Skeletal muscle tissue (tissue), 3 donors: ENCODE measurements at regions not wholly inside any gene's neighbourhood (a gene's known extent, or its start where the extent isn't known, plus 50 kb on each side); places are given as distances from the start of the nearest gene placed in this dataset.

ENCODE experiments used
- H3K27ac ChIP-seq: one replicate; pipeline ENCODE4 v1.7.0; 2013; ENCODE audit warnings: mild to moderate bottlenecking, low read depth, low read length, inconsistent platforms
- H3K27me3 ChIP-seq, 3 donors: one replicate each; pipeline ENCODE4 v1.7.0; 2013; ENCODE audit warnings: low read length in 3 of 3; ENCODE audit not compliant: control insufficient read depth in 3 of 3, insufficient read depth in 3 of 3
- H3K36me3 ChIP-seq, 3 donors: one replicate each; pipeline ENCODE4 v1.7.0; 2013; ENCODE audit warnings: low read length in 3 of 3; ENCODE audit not compliant: control insufficient read depth in 3 of 3, insufficient read depth in 3 of 3
- H3K4me1 ChIP-seq, 3 donors: one replicate each; pipeline ENCODE4 v1.7.0; 2013; ENCODE audit warnings: low read length in 3 of 3, mild to moderate bottlenecking in 3 of 3; ENCODE audit not compliant: control insufficient read depth in 3 of 3, insufficient read depth in 3 of 3
- H3K4me3 ChIP-seq, 3 donors: one replicate each; pipeline ENCODE4 v1.7.0; 2013; ENCODE audit warnings: low read length in 3 of 3
- H3K9ac ChIP-seq, 3 donors: one replicate each; pipeline ENCODE4 v1.7.0; 2013; ENCODE audit warnings: low read length in 3 of 3, mild to moderate bottlenecking in 3 of 3, moderate library complexity in 2 of 3, low read depth in 1 of 3
- H3K9me3 ChIP-seq, 3 donors: one replicate each; pipeline ENCODE4 v1.7.0; 2013; ENCODE audit warnings: low read length in 3 of 3; ENCODE audit not compliant: control insufficient read depth in 3 of 3
- donor health status: Osteomylitis.

- Histone ChIP-seq H3K36me3 (no peaks in the 10 kb centered on the region), H3K27me3 (no peaks in the 10 kb centered on the region), H3K9ac (no peak overlapping the region), H3K27ac (no peak overlapping the region), H3K4me1 (no peaks in the 10 kb centered on the region), H3K9me3 (peaks cover 0 to under 1% (median 0%) of the 10 kb centered on the region in 3 donors), H3K4me3 (no peak overlapping the region)
Measured at GRCh38 chr9:7304627-7304995, 495.0 kb downstream of the DMAC1 start.

GRCh38 chr9:7303907-7304626 is 495.5 kb downstream of the DMAC1 start:
- no peak overlapping the region for H3K9ac ChIP-seq
- no peaks in the 10 kb centered on the region for H3K9me3 ChIP-seq
- no peak overlapping the region for H3K4me3 ChIP-seq
- H3K36me3 ChIP-seq, result no peaks in the 10 kb centered on the region
- no peaks in the 10 kb centered on the region for H3K27me3 ChIP-seq
- no peaks in the 10 kb centered on the region for H3K4me1 ChIP-seq
- no peak overlapping the region for H3K27ac ChIP-seq

- Histone ChIP-seq H3K4me1 (no peaks in the 10 kb centered on the region), H3K36me3 (no peaks in the 10 kb centered on the region), H3K4me3 (no peak overlapping the region), H3K9me3 (no peaks in the 10 kb centered on the region), H3K9ac (no peak overlapping the region), H3K27ac (no peak overlapping the region), H3K27me3 (no peaks in the 10 kb centered on the region)
Measured at GRCh38 chr9:7300484-7300883, 499.1 kb downstream of the DMAC1 start.

- H3K9ac ChIP-seq, result no peak overlapping the region
- H3K27ac ChIP-seq, result no peak overlapping the region
- H3K9me3 ChIP-seq, result no peaks in the 10 kb centered on the region
- H3K27me3 ChIP-seq, result no peaks in the 10 kb centered on the region
- no peaks in the 10 kb centered on the region for H3K4me1 ChIP-seq
- no peak overlapping the region for H3K4me3 ChIP-seq
- H3K36me3 ChIP-seq, result no peaks in the 10 kb centered on the region
Measured at GRCh38 chr9:7298123-7298522, 501.5 kb downstream of the DMAC1 start.

- Histone ChIP-seq H3K9me3 (no peaks in the 10 kb centered on the region), H3K36me3 (no peaks in the 10 kb centered on the region), H3K4me3 (no peak overlapping the region), H3K9ac (no peak overlapping the region), H3K4me1 (no peaks in the 10 kb centered on the region), H3K27ac (no peak overlapping the region), H3K27me3 (no peaks in the 10 kb centered on the region)
Measured at GRCh38 chr9:7297521-7297920, 502.1 kb downstream of the DMAC1 start.

- no peak overlapping the region for H3K4me3 ChIP-seq
- no peaks in the 10 kb centered on the region for H3K36me3 ChIP-seq
- no peaks in the 10 kb centered on the region for H3K9me3 ChIP-seq
- H3K4me1 ChIP-seq, result no peaks in the 10 kb centered on the region
- H3K9ac ChIP-seq, result no peak overlapping the region
- H3K27ac ChIP-seq, result no peak overlapping the region
- no peaks in the 10 kb centered on the region for H3K27me3 ChIP-seq
Measured at GRCh38 chr9:7293091-7293490, 506.5 kb downstream of the DMAC1 start.

GRCh38 chr9:7289773-7290172 is 509.8 kb downstream of the DMAC1 start:
- Histone ChIP-seq H3K4me1 (peaks cover 0 to 3% (median 0%) of the 10 kb centered on the region in 3 donors), H3K27me3 (no peaks in the 10 kb centered on the region), H3K36me3 (no peaks in the 10 kb centered on the region), H3K9me3 (no peaks in the 10 kb centered on the region), H3K4me3 (no peak overlapping the region), H3K27ac (no peak overlapping the region), H3K9ac (no peak overlapping the region)

GRCh38 chr9:7287986-7288385 is 511.6 kb downstream of the DMAC1 start:
- no peak overlapping the region for H3K27ac ChIP-seq
- H3K4me1 ChIP-seq, result peaks cover 0 to 3% (median 0%) of the 10 kb centered on the region in 3 donors
- no peaks in the 10 kb centered on the region for H3K9me3 ChIP-seq
- H3K9ac ChIP-seq, result no peak overlapping the region
- no peaks in the 10 kb centered on the region for H3K27me3 ChIP-seq
- no peak overlapping the region for H3K4me3 ChIP-seq
- H3K36me3 ChIP-seq, result no peaks in the 10 kb centered on the region

- Histone ChIP-seq H3K9ac (no peak overlapping the region), H3K27me3 (no peaks in the 10 kb centered on the region), H3K9me3 (no peaks in the 10 kb centered on the region), H3K27ac (no peak overlapping the region), H3K4me3 (no peak overlapping the region), H3K36me3 (no peaks in the 10 kb centered on the region), H3K4me1 (peaks cover 0 to 3% (median 0%) of the 10 kb centered on the region in 3 donors)
Measured at GRCh38 chr9:7287065-7287464, 512.5 kb downstream of the DMAC1 start.

GRCh38 chr9:7286101-7286500 is 513.5 kb downstream of the DMAC1 start:
- Histone ChIP-seq H3K9me3 (no peaks in the 10 kb centered on the region), H3K4me3 (no peak overlapping the region), H3K36me3 (no peaks in the 10 kb centered on the region), H3K4me1 (peaks cover 0 to 3% (median 0%) of the 10 kb centered on the region in 3 donors), H3K27me3 (no peaks in the 10 kb centered on the region), H3K9ac (no peak overlapping the region), H3K27ac (no peak overlapping the region)
